ENCODE measurements at regions not wholly inside any gene's neighbourhood (a gene's known extent, or its start where the extent isn't known, plus 50 kb on each side); places are given as distances from the start of the nearest gene placed in this dataset.
A peak's percentile ranks its signal among the peaks of the same experiment; 100 is the strongest.

GRCh38 chr18:56327191-56327885 lies 311.1 kb downstream of the TXNL1 start:
- Histone ChIP-seq H3K9me3 (no peaks in the 10 kb centered on the region), H3K4me3 (no peak overlapping the region), H3K4me1 (ENCODE audit: insufficient read depth) (peaks cover 7% of the 10 kb centered on the region), H3K27me3 (no peaks in the 10 kb centered on the region), H3K27ac (peak overlapping the region in 1 of 2 donors; percentile 37), H3K36me3 (no peaks in the 10 kb centered on the region)
- no peak for TF ChIP-seq POLR2A (IDR thresholded peaks at IDR 0.05)
- TF ChIP-seq EP300 (IDR thresholded peaks at IDR 0.05), result no peak
- no peak for TF ChIP-seq CTCF (IDR thresholded peaks at IDR 0.05)
- WGBS, 3 donors, result 28 to 31% (median 30%) methylated on average over 7 of the region's 7 CpGs
- DNase-seq, result peak in 1 of 5 donors; percentile 16
- intact Hi-C loops (cut with DNase I), result no loop called here

DNA sequence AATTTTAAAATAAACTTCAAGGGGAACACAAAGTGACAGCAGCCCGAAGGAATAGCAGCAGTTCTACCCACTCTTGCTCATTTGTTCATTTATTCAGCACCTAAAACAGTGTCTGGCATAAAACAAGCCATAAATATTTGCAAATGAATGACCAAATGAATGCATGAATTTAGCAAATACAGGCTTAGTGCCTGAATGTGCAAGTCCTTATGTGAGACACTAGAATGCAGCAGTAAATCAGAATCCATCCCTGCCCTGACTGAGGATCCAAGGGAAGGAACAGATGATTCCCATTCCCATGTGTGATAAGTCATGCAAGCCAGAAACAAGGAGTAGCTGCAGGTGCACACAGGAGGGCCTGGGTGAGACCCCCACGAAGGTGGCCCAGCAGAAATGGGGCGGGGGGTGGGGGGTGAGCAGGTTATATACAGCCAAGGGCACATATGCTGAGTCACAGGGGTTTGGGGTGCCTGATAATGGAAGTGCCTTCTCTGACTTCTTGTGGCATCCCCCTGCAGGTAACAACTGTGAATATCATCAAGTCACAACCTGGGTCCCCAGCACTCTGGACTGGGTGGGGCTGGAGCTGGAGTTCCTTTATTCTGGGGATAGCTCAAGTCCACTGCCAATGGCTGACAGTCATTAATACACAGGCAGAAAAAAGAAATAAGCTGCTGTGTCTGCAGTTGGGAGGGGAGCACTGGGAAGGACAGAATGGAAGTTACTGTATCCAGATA lies 311.9 kb downstream of the TXNL1 start:
- Histone ChIP-seq H3K27me3 (no peaks in the 10 kb centered on the region), H3K4me1 (ENCODE audit: insufficient read depth) (peaks cover 11% of the 10 kb centered on the region), H3K4me3 (no peak overlapping the region), H3K36me3 (no peaks in the 10 kb centered on the region), H3K9me3 (no peaks in the 10 kb centered on the region), H3K27ac (peak overlapping the region in 1 of 2 donors; percentile 37)
- DNase-seq, result no peak
- intact Hi-C loops (cut with DNase I), result no loop called here
- TF ChIP-seq EP300 (IDR thresholded peaks at IDR 0.05), result no peak
- TF ChIP-seq CTCF (IDR thresholded peaks at IDR 0.05), result no peak
- no peak for TF ChIP-seq POLR2A (IDR thresholded peaks at IDR 0.05)
- WGBS, 3 donors, result 59 to 79% (median 69%) methylated on average over 3 of the region's 3 CpGs

- no peaks in the 10 kb centered on the region for H3K36me3 ChIP-seq
- DNase-seq, result no peak
- no peak overlapping the region for H3K4me3 ChIP-seq
- intact Hi-C loops (cut with DNase I), result no loop called here
- WGBS, 3 donors, result 81 to 97% (median 93%) methylated on average over 4 of the region's 4 CpGs
- H3K4me1 ChIP-seq (ENCODE audit: insufficient read depth), result peaks cover 16% of the 10 kb centered on the region
- TF ChIP-seq EP300 (IDR thresholded peaks at IDR 0.05) (no peak), POLR2A (IDR thresholded peaks at IDR 0.05) (no peak), CTCF (IDR thresholded peaks at IDR 0.05) (no peak)
- no peaks in the 10 kb centered on the region for H3K27me3 ChIP-seq
- H3K27ac ChIP-seq, result no peak overlapping the region
- no peaks in the 10 kb centered on the region for H3K9me3 ChIP-seq
Measured at GRCh38 chr18:56323673-56324072, 314.7 kb downstream of the TXNL1 start.

GRCh38 chr18:56322406-56322805 lies 316.0 kb downstream of the TXNL1 start:
- peak in 2 of 5 donors; percentile 13 to 25 for DNase-seq
- no peaks in the 10 kb centered on the region for H3K36me3 ChIP-seq
- TF ChIP-seq CTCF (IDR thresholded peaks at IDR 0.05) (no peak), POLR2A (IDR thresholded peaks at IDR 0.05) (no peak), EP300 (IDR thresholded peaks at IDR 0.05) (no peak)
- 53 to 71% (median 58%) methylated on average over 9 of the region's 9 CpGs for WGBS, 3 donors
- intact Hi-C loops (cut with DNase I), result no loop called here
- H3K27ac ChIP-seq, result no peak overlapping the region
- no peak overlapping the region for H3K4me3 ChIP-seq
- H3K27me3 ChIP-seq, result no peaks in the 10 kb centered on the region
- H3K9me3 ChIP-seq, result no peaks in the 10 kb centered on the region
- peaks cover 15% of the 10 kb centered on the region for H3K4me1 ChIP-seq (ENCODE audit: insufficient read depth)

Data from ovary (tissue), 7 donors.